ENCODE measurements at regions not wholly inside any gene's neighbourhood (a gene's known extent, or its start where the extent isn't known, plus 50 kb on each side); places are given as distances from the start of the nearest gene placed in this dataset.

- H3K36me3 ChIP-seq (ENCODE audit: insufficient read depth, low read length): no peaks in the 10 kb centered on the region
These were observed 401.2 kb downstream of the IRX1 start for GRCh38 chr5:3996707-3997336.

GRCh38 chr5:3997670-3998069 lies 402.0 kb downstream of the IRX1 start:
- H3K9me3 ChIP-seq (ENCODE audit: low read length): no peaks in the 10 kb centered on the region
- H3K9me2 ChIP-seq (ENCODE audit: insufficient read depth, low read length): no peaks in the 10 kb centered on the region
- no peaks in the 10 kb centered on the region for H4K20me1 ChIP-seq (ENCODE audit: insufficient read depth, low read length)
- intact Hi-C loops (cut with micrococcal nuclease; ENCODE audit: unreplicated experiment): no loop called here
- no peak overlapping the region for H3K4me2 ChIP-seq (ENCODE audit: low read length)
- no peaks in the 10 kb centered on the region for H3K79me2 ChIP-seq (ENCODE audit: insufficient read depth, low read depth, low read length)
- no peak overlapping the region for H2AFZ ChIP-seq (ENCODE audit: low read length)
- TF ChIP-seq EZH2phosphoT487 (IDR thresholded peaks at IDR 0.05; ENCODE audit: borderline replicate concordance, low read depth, low read length) (no peak), CTCF (conservative IDR thresholded peaks at IDR 0.05; ENCODE audit: low read length) (no peak)
- no peak for DNase-seq (ENCODE audit: low spot score)
- no TSS peak for BruUV-seq (replicated peaks)
- CTCF ChIA-PET (ENCODE audit: unreplicated experiment): no interaction called here
- no peak overlapping the region for H3K27ac ChIP-seq (ENCODE audit: low read depth, low read length, poor library complexity, severe bottlenecking)
- no peaks in the 10 kb centered on the region for H3K36me3 ChIP-seq (ENCODE audit: insufficient read depth, low read length)
- POLR2A ChIA-PET: interaction anchor here (0.7 kb wide), 1 partner anchor 345 kb away, joined by 3 read pairs; no protein-coding TSS in a partner anchor
- no peaks in the 10 kb centered on the region for H3K4me1 ChIP-seq (ENCODE audit: insufficient read depth, low read length, poor library complexity, severe bottlenecking)
- H3K4me3 ChIP-seq (ENCODE audit: low read depth, low read length, poor library complexity, severe bottlenecking): no peak overlapping the region

More at GRCh38 chr5:3996707-3997336, 401.2 kb downstream of the IRX1 start:
- Histone ChIP-seq H3K4me1 (ENCODE audit: insufficient read depth, low read length, poor library complexity, severe bottlenecking) (no peaks in the 10 kb centered on the region), H3K79me2 (ENCODE audit: insufficient read depth, low read depth, low read length) (no peaks in the 10 kb centered on the region), H3K4me2 (ENCODE audit: low read length) (no peak overlapping the region), H4K20me1 (ENCODE audit: insufficient read depth, low read length) (no peaks in the 10 kb centered on the region), H3K9me3 (ENCODE audit: low read length) (no peaks in the 10 kb centered on the region), H3K27ac (ENCODE audit: low read depth, low read length, poor library complexity, severe bottlenecking) (no peak overlapping the region), H2AFZ (ENCODE audit: low read length) (no peak overlapping the region), H3K4me3 (ENCODE audit: low read depth, low read length, poor library complexity, severe bottlenecking) (no peak overlapping the region), H3K9me2 (ENCODE audit: insufficient read depth, low read length) (no peaks in the 10 kb centered on the region)
- CTCF ChIA-PET (ENCODE audit: unreplicated experiment): no interaction called here
- intact Hi-C loops (cut with micrococcal nuclease; ENCODE audit: unreplicated experiment): no loop called here
- DNase-seq (ENCODE audit: low spot score): no peak
- BruUV-seq (replicated peaks): no TSS peak
- POLR2A ChIA-PET: no interaction called here
- TF ChIP-seq EZH2phosphoT487 (IDR thresholded peaks at IDR 0.05; ENCODE audit: borderline replicate concordance, low read depth, low read length) (no peak), CTCF (conservative IDR thresholded peaks at IDR 0.05; ENCODE audit: low read length) (no peak)

GRCh38 chr5:3999929-4000328 lies 404.3 kb downstream of the IRX1 start:
- no peak for DNase-seq (ENCODE audit: low spot score)
- Histone ChIP-seq H3K4me2 (ENCODE audit: low read length) (no peak overlapping the region), H3K4me1 (ENCODE audit: insufficient read depth, low read length, poor library complexity, severe bottlenecking) (no peaks in the 10 kb centered on the region), H3K79me2 (ENCODE audit: insufficient read depth, low read depth, low read length) (no peaks in the 10 kb centered on the region), H2AFZ (ENCODE audit: low read length) (no peak overlapping the region), H3K36me3 (ENCODE audit: insufficient read depth, low read length) (no peaks in the 10 kb centered on the region), H3K27ac (ENCODE audit: low read depth, low read length, poor library complexity, severe bottlenecking) (no peak overlapping the region), H3K9me2 (ENCODE audit: insufficient read depth, low read length) (no peaks in the 10 kb centered on the region), H3K9me3 (ENCODE audit: low read length) (no peaks in the 10 kb centered on the region), H4K20me1 (ENCODE audit: insufficient read depth, low read length) (no peaks in the 10 kb centered on the region), H3K4me3 (ENCODE audit: low read depth, low read length, poor library complexity, severe bottlenecking) (no peak overlapping the region)
- intact Hi-C loops (cut with micrococcal nuclease; ENCODE audit: unreplicated experiment): no loop called here
- no TSS peak for BruUV-seq (replicated peaks)
- CTCF ChIA-PET (ENCODE audit: unreplicated experiment): no interaction called here
- POLR2A ChIA-PET: no interaction called here
- TF ChIP-seq EZH2phosphoT487 (IDR thresholded peaks at IDR 0.05; ENCODE audit: borderline replicate concordance, low read depth, low read length): no peak
- no peak for TF ChIP-seq CTCF (conservative IDR thresholded peaks at IDR 0.05; ENCODE audit: low read length)

Measured in OCI-LY7 (cell line).